Smooth muscle cell of the brain vasculature (primary cell): ENCODE measurements at regions not wholly inside any gene's neighbourhood (a gene's known extent, or its start where the extent isn't known, plus 50 kb on each side); places are given as distances from the start of the nearest gene placed in this dataset.
A peak's percentile ranks its signal among the peaks of the same experiment; 100 is the strongest.
"Not testable (repeated sequence)": the region's sequence is repeated elsewhere in the genome, so short reads cannot be mapped to it uniquely, and the experiment has no call there.

Experiments used
- DNase-seq: peaks from one replicate; pipeline ENCODE4 v3.0.0-alpha.2; 2012; ENCODE audit warnings: low read depth, low spot score

- DNase-seq, result no peak
Observed at GRCh38 chr5:120327180-120327579, 136.9 kb upstream of the PRR16 start.

GRCh38 chr5:120329095-120329494, 135.0 kb upstream of the PRR16 start:
- DNase-seq, result no peak

- no peak for DNase-seq
Observed at GRCh38 chr5:120330558-120330957, 133.5 kb upstream of the PRR16 start.

GRCh38 chr5:120344181-120344580, 119.9 kb upstream of the PRR16 start:
- DNase-seq, result no peak

GRCh38 chr5:120345947-120346346, 118.2 kb upstream of the PRR16 start:
- DNase-seq, result no peak

GRCh38 chr5:120351071-120351470, 113.0 kb upstream of the PRR16 start:
- DNase-seq, result not testable (repeated sequence)

GRCh38 chr5:120354126-120354525, 110.0 kb upstream of the PRR16 start:
- DNase-seq, result no peak

GRCh38 chr5:120358949-120359348, 105.2 kb upstream of the PRR16 start:
- no peak for DNase-seq

GRCh38 chr5:120361941-120362340, 102.2 kb upstream of the PRR16 start:
- DNase-seq, result no peak

- no peak for DNase-seq
Observed at GRCh38 chr5:120362426-120362825, 101.7 kb upstream of the PRR16 start.

- DNase-seq, result no peak
Observed at GRCh38 chr5:120365656-120366446, 98.2 kb upstream of the PRR16 start.

- no peak for DNase-seq
Observed at GRCh38 chr5:120367896-120368634, 96.0 kb upstream of the PRR16 start.

GRCh38 chr5:120368923-120369715, 95.0 kb upstream of the PRR16 start:
- no peak for DNase-seq

- no peak for DNase-seq
Observed at GRCh38 chr5:120372899-120373298, 91.2 kb upstream of the PRR16 start.

- no peak for DNase-seq
Observed at GRCh38 chr5:120375248-120375647, 88.9 kb upstream of the PRR16 start.

- no peak for DNase-seq
Observed at GRCh38 chr5:120380644-120381043, 83.5 kb upstream of the PRR16 start.

GRCh38 chr5:120382833-120383232, 81.3 kb upstream of the PRR16 start:
- no peak for DNase-seq

GRCh38 chr5:120386981-120387380, 77.1 kb upstream of the PRR16 start:
- DNase-seq, result no peak

- peak; percentile 46 for DNase-seq
Observed at GRCh38 chr5:120388016-120388781, 75.9 kb upstream of the PRR16 start.

GRCh38 chr5:120394259-120394658, 69.8 kb upstream of the PRR16 start:
- no peak for DNase-seq

GRCh38 chr5:120396186-120396585, 67.9 kb upstream of the PRR16 start:
- no peak for DNase-seq

- DNase-seq, result no peak
Observed at GRCh38 chr5:120400356-120400755, 63.7 kb upstream of the PRR16 start.
